GM19043 (cell line): ENCODE measurements at regions not wholly inside any gene's neighbourhood (a gene's known extent, or its start where the extent isn't known, plus 50 kb on each side); places are given as distances from the start of the nearest gene placed in this dataset.

Experiments used
- ATAC-seq: cut with Tn5 transposase; IDR thresholded peaks from one replicate; pipeline ENCODE4 v1.9.1; 2021; ENCODE audit warnings: low read depth; ENCODE audit not compliant: unreplicated experiment

- no peak for ATAC-seq
Observed at GRCh38 chr15:39388118-39388517, 192.8 kb upstream of the THBS1 start.

GRCh38 chr15:39391230-39391629 lies 189.6 kb upstream of the THBS1 start:
- ATAC-seq, result no peak

GRCh38 chr15:39392469-39393047 lies 188.3 kb upstream of the THBS1 start:
- ATAC-seq, result no peak

- no peak for ATAC-seq
Observed at GRCh38 chr15:39393575-39394335, 187.1 kb upstream of the THBS1 start.

- no peak for ATAC-seq
Observed at GRCh38 chr15:39394496-39394895, 186.4 kb upstream of the THBS1 start.

GRCh38 chr15:39396979-39397615 lies 183.8 kb upstream of the THBS1 start:
- ATAC-seq, result no peak

- no peak for ATAC-seq
Observed at GRCh38 chr15:39397883-39398282, 183.0 kb upstream of the THBS1 start.

GRCh38 chr15:39399600-39399999 lies 181.3 kb upstream of the THBS1 start:
- ATAC-seq, result no peak

- no peak for ATAC-seq
Observed at GRCh38 chr15:39400002-39400401, 180.9 kb upstream of the THBS1 start.

GRCh38 chr15:39400821-39401550 lies 179.9 kb upstream of the THBS1 start:
- ATAC-seq, result no peak

- no peak for ATAC-seq
Observed at GRCh38 chr15:39403640-39404117, 177.2 kb upstream of the THBS1 start.

GRCh38 chr15:39404767-39405181 lies 176.1 kb upstream of the THBS1 start:
- ATAC-seq, result no peak

GRCh38 chr15:39406485-39406884 lies 174.4 kb upstream of the THBS1 start:
- ATAC-seq, result peak; percentile 83

- ATAC-seq, result no peak
Observed at GRCh38 chr15:39407116-39407515, 173.8 kb upstream of the THBS1 start.

- ATAC-seq, result no peak
Observed at GRCh38 chr15:39409876-39410530, 170.9 kb upstream of the THBS1 start.

GRCh38 chr15:39411102-39411989 lies 169.5 kb upstream of the THBS1 start:
- peak; percentile 94 for ATAC-seq

- peak; percentile 52 for ATAC-seq
Observed at GRCh38 chr15:39413558-39413957, 167.3 kb upstream of the THBS1 start.

- no peak for ATAC-seq
Observed at GRCh38 chr15:39414201-39414600, 166.7 kb upstream of the THBS1 start.

GRCh38 chr15:39415634-39416033 lies 165.2 kb upstream of the THBS1 start:
- ATAC-seq, result no peak

- no peak for ATAC-seq
Observed at GRCh38 chr15:39416258-39416657, 164.6 kb upstream of the THBS1 start.
